ENCODE measurements at regions not wholly inside any gene's neighbourhood (a gene's known extent, or its start where the extent isn't known, plus 50 kb on each side); places are given as distances from the start of the nearest gene placed in this dataset.

- DNase-seq (ENCODE audit: low spot score) = no peak
These were observed 336.1 kb downstream of the DRD1 start for GRCh38 chr5:175107865-175108264.

- no peak for DNase-seq (ENCODE audit: low spot score)
These were observed 336.9 kb downstream of the DRD1 start for GRCh38 chr5:175107028-175107588.

- no peak for DNase-seq (ENCODE audit: low spot score)
These were observed 339.3 kb downstream of the DRD1 start for GRCh38 chr5:175104677-175105076.

DNA sequence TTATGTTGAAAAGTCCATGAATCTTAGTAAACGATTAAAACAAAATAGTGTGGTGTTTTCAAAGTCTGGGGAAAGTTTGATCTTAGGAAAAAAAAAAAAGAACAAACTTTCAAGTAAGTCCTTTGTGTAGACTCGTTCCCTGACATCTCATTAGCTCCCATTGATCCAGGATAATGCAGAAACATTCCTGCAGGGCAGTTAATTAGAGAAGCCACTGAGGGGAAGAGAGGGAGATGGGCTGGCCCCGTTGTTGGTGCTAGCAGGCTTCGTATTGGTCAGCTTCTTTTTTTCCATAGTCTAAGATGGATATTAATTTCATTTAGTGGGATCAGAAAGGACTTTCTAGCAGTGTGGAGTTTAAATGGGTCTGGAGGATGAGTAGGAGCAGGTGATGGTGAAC is 340.2 kb downstream of the DRD1 start:
- DNase-seq (ENCODE audit: low spot score) = no peak

DNA sequence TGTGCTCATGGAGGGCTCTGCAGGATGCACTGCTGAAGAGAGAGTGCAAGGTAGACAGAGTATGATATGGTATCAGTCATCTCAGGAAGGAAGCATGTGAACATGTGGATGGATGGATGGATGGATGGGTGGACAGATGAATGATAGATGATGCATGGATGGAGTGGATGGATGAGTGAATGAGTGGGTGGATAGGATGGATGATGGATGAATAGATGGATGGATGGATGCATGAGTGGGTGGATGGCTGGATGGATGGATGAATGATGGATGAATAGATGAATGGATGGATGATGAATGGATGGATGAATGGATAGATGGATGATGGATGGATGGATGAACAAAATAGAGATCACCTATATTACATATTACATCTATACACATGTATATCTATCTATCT is 341.3 kb downstream of the DRD1 start:
- no peak for DNase-seq (ENCODE audit: low spot score)

- DNase-seq (ENCODE audit: low spot score) = no peak
These were observed 345.7 kb downstream of the DRD1 start for GRCh38 chr5:175098301-175098700.

GRCh38 chr5:175096469-175097165 is 347.4 kb downstream of the DRD1 start:
- DNase-seq (ENCODE audit: low spot score) = no peak

- DNase-seq (ENCODE audit: low spot score) = no peak
These were observed 349.5 kb downstream of the DRD1 start for GRCh38 chr5:175094461-175094860.

GRCh38 chr5:175092691-175093090 is 351.3 kb downstream of the DRD1 start:
- DNase-seq (ENCODE audit: low spot score) = no peak

DNA sequence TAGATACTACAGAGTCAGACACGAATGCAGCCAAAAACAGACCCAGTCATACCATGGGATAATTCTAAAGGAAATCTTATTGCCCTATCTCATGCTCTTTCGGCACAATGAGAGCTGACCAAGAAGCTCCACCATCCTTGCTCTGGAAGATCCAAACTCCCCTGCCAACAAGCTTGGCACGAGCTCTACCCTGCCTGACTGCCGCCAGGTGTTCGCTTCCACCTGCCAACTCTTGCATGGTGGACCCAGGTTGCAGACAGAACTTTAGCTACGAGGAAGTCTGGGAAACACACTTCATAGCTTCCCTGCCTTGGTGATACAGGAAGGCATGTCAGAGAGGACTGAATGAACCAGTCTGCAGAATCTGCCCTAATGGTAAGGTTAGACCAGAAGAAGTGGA is 355.0 kb downstream of the DRD1 start:
- no peak for DNase-seq (ENCODE audit: low spot score)

- DNase-seq (ENCODE audit: low spot score) = no peak
These were observed 358.6 kb downstream of the MSX2 start for GRCh38 chr5:175082866-175083590.

- DNase-seq (ENCODE audit: low spot score) = no peak
These were observed 358.0 kb downstream of the MSX2 start for GRCh38 chr5:175082346-175082745.

DNA sequence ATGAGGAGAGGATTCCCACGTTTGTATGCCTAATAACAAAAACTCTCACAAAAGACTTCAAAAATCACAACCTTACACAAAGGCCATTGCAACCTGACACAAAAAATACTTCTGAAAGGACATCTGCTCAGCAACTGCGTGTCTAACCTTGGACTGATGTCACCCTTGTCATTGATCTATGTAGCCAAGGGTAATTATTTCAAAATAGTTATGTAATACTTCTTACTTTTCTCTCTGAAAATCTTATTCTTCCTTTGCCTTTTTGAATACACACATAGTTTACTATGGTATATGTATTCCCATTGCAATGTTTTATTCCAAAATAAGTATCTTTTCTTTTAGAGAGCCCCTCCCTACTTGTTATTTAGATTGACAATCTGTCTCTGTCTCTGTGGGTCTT is 355.3 kb downstream of the MSX2 start:
- no peak for DNase-seq (ENCODE audit: low spot score)

- DNase-seq (ENCODE audit: low spot score) = no peak
These were observed 345.9 kb downstream of the MSX2 start for GRCh38 chr5:175070283-175070682.

DNA sequence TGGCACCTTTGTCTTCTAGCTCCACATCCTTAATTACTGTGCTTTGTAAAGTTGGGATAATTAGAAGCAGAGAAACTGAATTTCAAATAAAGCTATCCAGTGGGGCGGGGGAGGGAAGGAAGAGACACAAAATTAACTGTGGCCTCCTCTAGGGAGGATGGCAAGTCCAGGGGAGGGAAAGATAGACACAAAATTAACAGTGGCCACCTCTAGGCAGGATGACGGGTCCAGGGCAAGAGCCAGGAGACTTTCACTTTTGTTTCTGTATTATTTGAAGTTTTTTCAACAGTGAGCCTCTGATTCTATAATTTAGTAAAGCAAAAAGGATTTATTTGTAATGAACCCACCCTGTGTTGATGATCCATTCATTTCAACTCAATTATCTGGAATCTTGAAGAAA is 335.9 kb downstream of the MSX2 start:
- DNase-seq (ENCODE audit: low spot score) = no peak

DNA sequence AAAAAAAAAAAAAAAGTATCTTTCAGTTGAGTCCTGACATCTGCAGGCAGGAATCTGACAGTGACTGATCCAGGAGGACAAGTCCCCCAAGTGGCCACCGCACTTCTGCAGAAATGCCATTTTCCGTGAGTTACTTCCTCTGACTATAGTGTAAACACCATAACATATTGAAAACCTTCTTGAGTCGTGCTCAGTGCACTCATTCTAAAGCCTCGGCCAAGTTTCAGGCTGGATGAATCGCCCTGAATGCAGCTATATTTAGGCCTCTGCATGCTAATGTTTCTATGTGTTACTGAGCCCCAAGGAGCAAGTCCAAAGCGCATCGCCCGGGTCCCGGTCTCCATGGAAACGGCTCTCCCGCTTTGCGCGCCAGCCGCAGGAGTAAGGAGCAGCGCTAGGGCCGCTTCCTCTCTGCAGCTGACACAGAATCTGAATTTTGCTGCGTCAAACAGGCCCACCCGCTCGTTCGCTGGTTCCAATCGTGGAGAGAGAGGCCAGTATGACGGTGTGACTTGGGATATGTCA is 335.4 kb downstream of the MSX2 start:
- DNase-seq (ENCODE audit: low spot score) = no peak

DNA sequence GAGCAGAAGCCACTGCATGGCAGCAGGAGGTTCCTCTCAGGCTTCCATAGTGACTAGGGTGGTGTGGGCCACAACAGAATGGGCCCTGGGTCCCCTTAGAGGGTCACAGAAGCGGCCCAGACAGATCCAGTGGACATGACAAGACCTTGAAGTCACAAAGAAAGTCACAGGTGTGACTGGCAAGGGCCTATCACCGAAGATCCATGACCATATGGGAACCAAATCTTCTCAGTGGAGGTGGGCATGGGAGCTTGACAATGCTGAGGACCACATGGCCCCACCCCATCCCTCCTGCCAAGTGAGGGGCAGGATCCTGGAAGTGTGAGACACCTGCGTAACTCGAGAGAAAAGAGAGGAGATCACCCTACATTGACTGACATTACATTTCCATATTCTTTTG is 332.4 kb downstream of the MSX2 start:
- DNase-seq (ENCODE audit: low spot score) = no peak

DNA sequence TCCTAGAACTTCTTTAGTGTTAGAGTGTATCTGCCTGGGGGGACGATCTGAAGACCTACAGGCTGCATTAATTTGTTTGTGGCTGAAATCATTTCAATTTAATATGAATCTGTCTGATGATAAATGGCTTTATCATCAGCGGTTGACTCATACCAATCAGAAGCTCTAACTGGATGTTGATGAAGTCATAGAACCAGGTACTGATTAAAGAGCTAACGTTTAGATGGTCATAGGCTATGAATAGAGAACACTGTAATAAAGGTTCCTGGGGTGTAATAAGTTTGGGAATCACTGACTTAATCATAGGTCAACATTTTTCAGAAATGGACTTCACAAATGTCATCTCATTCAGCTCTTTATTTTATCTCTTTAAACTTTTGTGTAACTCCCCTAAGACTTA is 329.9 kb downstream of the MSX2 start:
- no peak for DNase-seq (ENCODE audit: low spot score)

DNA sequence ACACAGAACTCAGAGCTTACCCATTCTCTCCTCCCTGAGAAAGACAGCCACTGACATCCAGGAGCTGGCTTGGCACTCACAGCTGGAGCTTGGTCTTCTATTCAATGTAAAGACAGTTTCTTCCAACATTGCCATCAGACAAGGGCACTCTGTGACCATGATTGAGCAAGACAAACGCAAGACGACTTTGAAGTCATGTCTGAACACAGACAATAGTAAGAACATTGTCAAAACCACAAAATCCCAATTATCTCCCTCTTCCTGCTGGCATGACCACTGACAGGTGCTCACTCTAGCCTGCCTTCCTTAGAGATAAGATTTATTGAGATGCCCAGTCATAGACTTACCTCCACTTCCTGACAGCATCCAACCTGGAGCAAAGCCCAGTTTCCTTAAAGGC is 328.0 kb downstream of the MSX2 start:
- DNase-seq (ENCODE audit: low spot score) = no peak

DNA sequence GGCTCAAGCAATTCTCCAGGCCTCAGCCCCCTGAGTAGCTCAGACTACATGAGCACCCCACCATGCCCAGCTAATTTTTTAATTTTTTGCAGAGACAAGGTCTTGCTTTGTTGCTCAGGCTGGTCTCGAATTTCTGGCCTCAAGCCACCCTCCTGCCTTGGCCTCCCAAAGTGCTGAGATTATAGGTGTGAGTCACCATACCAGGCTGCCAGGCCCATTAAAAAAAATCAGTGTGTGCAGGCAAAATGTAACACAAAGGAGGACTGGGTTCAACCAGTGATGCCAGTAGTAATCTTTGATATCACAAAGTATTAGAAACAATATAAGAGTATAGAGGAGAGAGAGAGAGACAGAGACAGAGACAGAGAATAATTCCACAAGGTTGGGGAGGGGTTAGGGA is 322.7 kb downstream of the MSX2 start:
- DNase-seq (ENCODE audit: low spot score) = no peak

- no peak for DNase-seq (ENCODE audit: low spot score)
These were observed 321.4 kb downstream of the MSX2 start for GRCh38 chr5:175045820-175046219.

DNA sequence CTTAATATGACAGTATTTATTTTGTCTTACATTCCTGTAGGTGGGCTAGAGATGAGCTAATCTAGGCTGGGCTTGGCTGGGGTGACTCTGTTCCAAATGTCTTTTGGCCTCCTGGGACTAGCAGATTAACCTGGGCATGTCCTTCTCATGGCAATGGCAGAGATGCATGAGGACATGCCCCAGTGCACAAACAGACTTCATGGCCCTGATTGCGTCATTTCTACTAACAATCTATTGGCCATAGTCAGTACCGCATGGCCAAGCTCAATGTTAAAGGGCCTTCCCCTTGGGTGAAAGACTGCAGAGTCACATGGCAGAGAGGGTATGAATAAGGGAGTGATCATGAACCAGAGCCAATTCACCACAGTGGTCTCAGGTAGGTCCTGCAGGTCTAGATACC is 313.4 kb downstream of the MSX2 start:
- DNase-seq (ENCODE audit: low spot score) = no peak

GRCh38 chr5:175035882-175036533 is 311.6 kb downstream of the MSX2 start:
- no peak for DNase-seq (ENCODE audit: low spot score)
